GM12878 (cell line): ENCODE measurements at regions not wholly inside any gene's neighbourhood (a gene's known extent, or its start where the extent isn't known, plus 50 kb on each side); places are given as distances from the start of the nearest gene placed in this dataset.

ENCODE experiments used
- ATAC-seq: fragments of 200-7000 bp; cut with Tn5 transposase; 3 replicates; pipeline ENCODE4 v1.9.1; 2020; ENCODE audit warnings: mild to moderate bottlenecking, moderate library complexity
- BruUV-seq: library from RNA; stranded (reverse); fragments of 400-500 nt; replicated peaks from 2 replicates; lab custom pipeline; 2021; lab: Mats Ljungman, UMichigan
- CTCF ChIA-PET: fragments of 300-600 bp; sonication (Branson Sonifier 250); formaldehyde crosslinking; extraction: SDS; loops from one replicate; lab custom pipeline; 2021; ENCODE audit warnings: inconsistent platforms; lab: Yijun Ruan, JAX
- POLR2A ChIA-PET: fragments of 350-600 bp; formaldehyde crosslinking; extraction: SDS; loops from one replicate; lab custom pipeline; 2021; ENCODE audit warnings: inconsistent platforms; lab: Charles Lee
- RAD21 ChIA-PET: fragments of 300-600 bp; sonication (Branson Sonifier 250); formaldehyde crosslinking; loops from one replicate; lab custom pipeline; 2023; ENCODE audit warnings: antibody characterized with exemption; ENCODE audit not compliant: unreplicated experiment; lab: Charles Lee
- SMC1A ChIA-PET: fragments of 300-600 bp; sonication (Branson Sonifier 250); formaldehyde crosslinking; loops from one replicate; lab custom pipeline; 2023; ENCODE audit not compliant: unreplicated experiment, uncharacterized antibody; lab: Charles Lee
- DNase-seq: peaks from one replicate; pipeline ENCODE4 v3.0.0-alpha.2; 2011; ENCODE audit warnings: low read depth, low spot score
- FAIRE-seq: peaks from 3 replicates; lab custom pipeline; 2011; peaks lifted over from hg19 to GRCh38; lab: Jason Lieb, UNC
- H2AFZ ChIP-seq: 2 replicates; pipeline ENCODE4 v1.6.0; 2011; ENCODE audit warnings: low read depth, low read length, control low read depth; ENCODE audit not compliant: control insufficient read depth
- H3K27ac ChIP-seq: 2 replicates; pipeline ENCODE4 v1.5.1; 2011; ENCODE audit warnings: control low read depth; ENCODE audit not compliant: control insufficient read depth, insufficient read depth
- H3K27me3 ChIP-seq, 2 experiments: replicated peaks in 1 of 2; 2 replicates each; pipeline versions ENCODE4 v1.6.0 to v1.6.1; 2011; ENCODE audit warnings: low read length in 1 of 2; ENCODE audit not compliant: control insufficient read depth in 2 of 2, insufficient read depth in 2 of 2
- H3K36me3 ChIP-seq, 2 experiments: 2 replicates each; pipeline ENCODE4 v1.5.1; 2011; ENCODE audit warnings: low read length in 1 of 2; ENCODE audit not compliant: control insufficient read depth in 2 of 2, insufficient read depth in 2 of 2
- H3K4me1 ChIP-seq: 2 replicates; pipeline ENCODE4 v1.6.1; 2011; ENCODE audit warnings: mild to moderate bottlenecking, low read length, moderate library complexity, mixed read lengths; ENCODE audit not compliant: control insufficient read depth, insufficient read depth
- H3K4me2 ChIP-seq: 2 replicates; pipeline ENCODE4 v1.6.0; 2011; ENCODE audit warnings: control low read depth; ENCODE audit not compliant: control insufficient read depth, insufficient read depth
- H3K4me3 ChIP-seq: fragments of 200-600 bp; sonication (generic); 2 replicates; pipeline ENCODE4 v1.5.1; 2016
- H3K79me2 ChIP-seq: 2 replicates; pipeline ENCODE4 v1.6.0; 2011; ENCODE audit warnings: low read length; ENCODE audit not compliant: control insufficient read depth, insufficient read depth
- H3K9ac ChIP-seq: 2 replicates; pipeline ENCODE4 v1.8.0; 2011; ENCODE audit warnings: low read length, control low read depth, mixed read lengths; ENCODE audit not compliant: control insufficient read depth, insufficient read depth
- H3K9me3 ChIP-seq: replicated peaks from 3 replicates; pipeline ENCODE4 v1.5.1; 2011; ENCODE audit warnings: mild to moderate bottlenecking, low read length; ENCODE audit not compliant: control insufficient read depth, insufficient read depth
- H4K20me1 ChIP-seq: 2 replicates; pipeline ENCODE4 v1.6.0; 2011; ENCODE audit not compliant: control insufficient read depth, insufficient read depth
- BACH1 ChIP-seq: fragments of 450-650 bp; IDR thresholded peaks from 2 replicates; pipeline ENCODE4 v1.6.1; 2017; ENCODE audit warnings: mild to moderate bottlenecking, borderline replicate concordance
- BHLHE40 ChIP-seq, 2 experiments: fragments of 450-650 bp in 1 of 2; IDR thresholded peaks; 2 replicates each; pipeline ENCODE4 v1.6.1; 2011 to 2017; ENCODE audit warnings: low read depth in 2 of 2, borderline replicate concordance in 1 of 2, improper control_type of control experiment in 1 of 2, low read length in 1 of 2, mild to moderate bottlenecking in 1 of 2
- CBFB ChIP-seq: IDR thresholded peaks from 2 replicates; pipeline ENCODE4 v1.6.1; 2016; ENCODE audit warnings: antibody characterized with exemption, low read depth
- CBX5 ChIP-seq: sonication (generic); IDR thresholded peaks from 2 replicates; pipeline ENCODE4 v1.6.1; 2016; ENCODE audit warnings: low read depth, moderate library complexity, mild to moderate bottlenecking, inconsistent platforms
- EED ChIP-seq: sonication (generic); IDR thresholded peaks from 2 replicates; pipeline ENCODE4 v1.6.1; 2016; ENCODE audit warnings: antibody characterized with exemption, low read depth
- PAX8 ChIP-seq: fragments of 450-650 bp; IDR thresholded peaks from 2 replicates; pipeline ENCODE4 v1.6.1; 2017; ENCODE audit warnings: mild to moderate bottlenecking, moderate library complexity
- RAD51 ChIP-seq: fragments of 450-650 bp; IDR thresholded peaks from 2 replicates; pipeline ENCODE4 v1.6.1; 2016; ENCODE audit warnings: moderate library complexity, mild to moderate bottlenecking, inconsistent platforms
- RCOR1 ChIP-seq: conservative IDR thresholded peaks from 2 replicates; pipeline ENCODE4 v1.6.1; 2012; ENCODE audit warnings: low read depth, low read length, improper control_type of control experiment
- SMAD1 ChIP-seq: fragments of 450-650 bp; IDR thresholded peaks from 2 replicates; pipeline ENCODE4 v1.6.1; 2018; ENCODE audit warnings: mild to moderate bottlenecking, low read depth; ENCODE audit not compliant: partially characterized antibody
- SMC3 ChIP-seq: IDR thresholded peaks from 2 replicates; pipeline ENCODE4 v1.6.1; 2011; ENCODE audit warnings: low read length, improper control_type of control experiment, borderline replicate concordance
- ZNF384 ChIP-seq: IDR thresholded peaks from 2 replicates; pipeline ENCODE4 v1.6.1; 2012; ENCODE audit warnings: low read depth, mild to moderate bottlenecking, low read length, improper control_type of control experiment, borderline replicate concordance
- ZSCAN29 ChIP-seq: fragments of 450-650 bp; IDR thresholded peaks from 2 replicates; pipeline ENCODE4 v1.6.1; 2017; ENCODE audit warnings: mild to moderate bottlenecking, moderate library complexity
- WGBS: methylation state at CpG from one replicate; pipeline ENCODE4 v1.1.6; 2016; ENCODE audit warnings: low lambda C conversion rate; ENCODE audit not compliant: insufficient replicate concordance, insufficient coverage; ENCODE audit errors: missing lambda C conversion rate; 5-methylcytosine and 5-hydroxymethylcytosine counted together
- in situ Hi-C: fragments of 300-500 bp; cut with MboI; formaldehyde crosslinking; loops from 9 replicates; pipeline ENCODE4 v1.14.3; 2018; ENCODE audit warnings: mixed read lengths
- intact Hi-C: fragments of 100-400 bp; cut with micrococcal nuclease; formaldehyde crosslinking; loops from one replicate; pipeline ENCODE4 v1.14.2; 2022; ENCODE audit not compliant: unreplicated experiment

DNA sequence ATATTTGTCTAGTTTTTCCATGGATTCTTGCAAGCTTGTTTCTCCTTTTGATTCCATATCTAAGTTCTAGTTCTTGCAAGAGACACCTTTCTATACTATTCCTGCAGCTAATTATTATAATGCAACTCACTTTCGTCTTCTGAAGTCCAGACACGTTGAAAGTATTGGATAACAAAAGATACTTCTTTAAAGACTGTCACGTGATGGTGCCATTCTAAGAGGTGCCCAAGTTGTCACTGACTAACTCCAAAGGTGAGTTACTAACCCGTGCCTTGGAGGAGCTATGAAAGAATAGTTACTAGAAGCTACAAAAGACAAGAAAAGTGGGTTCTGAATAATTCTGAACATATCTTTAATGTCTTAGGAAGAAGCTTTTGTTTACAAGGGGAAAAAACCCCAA is 322.6 kb downstream of the HDGFL1 start:
- in situ Hi-C loops, result no loop called here
- Histone ChIP-seq H3K79me2 (no peaks in the 10 kb centered on the region), H3K4me2 (no peak overlapping the region), H3K4me3 (no peak overlapping the region), H3K27ac (no peak overlapping the region), H3K9me3 (no peaks in the 10 kb centered on the region), H3K36me3 (no peaks in the 10 kb centered on the region), H3K9ac (no peak overlapping the region), H3K4me1 (no peaks in the 10 kb centered on the region), H4K20me1 (no peaks in the 10 kb centered on the region), H2AFZ (no peak overlapping the region), H3K27me3 (no peaks in the 10 kb centered on the region)
- ChIA-PET CTCF (interaction anchor here (0.6 to 1.4 kb wide), 3 partner anchors 9 to 33 kb away, joined by 3 to 6 read pairs (median 3); no protein-coding TSS in a partner anchor), RAD21 (interaction anchor here (0.8 to 1.6 kb wide), 4 partner anchors 9 to 67 kb away, joined by 3 to 6 read pairs (median 4); no protein-coding TSS in a partner anchor), POLR2A (interaction anchor here (1.1 kb wide), 1 partner anchor 13 kb away, joined by 3 read pairs; no protein-coding TSS in a partner anchor), SMC1A (interaction anchor here (1.1 to 2.6 kb wide), 7 partner anchors 9 to 65 kb away, joined by 3 to 7 read pairs (median 3); no protein-coding TSS in a partner anchor)
- no TSS peak for BruUV-seq
- WGBS, result 3% methylated on average over 4 of the region's 4 CpGs
- FAIRE-seq, result no peak
- no peak for DNase-seq
- TF ChIP-seq ZSCAN29 (no peak), SMAD1 (no peak), SMC3 (no peak), BHLHE40 (IDR thresholded peaks at IDR 0.05; ENCODE audit: borderline replicate concordance in 1 of 2, low read depth in 2 of 2, low read length in 1 of 2) (0 out of 4 replicates have a peak, but pooled peaks of 1 of the 2 experiments have one; percentile 26), RCOR1 (no peak), EED (no peak), BACH1 (no peak), CBFB (no peak), ZNF384 (no peak), CBX5 (no peak), PAX8 (no peak), RAD51 (peak; percentile 74)
- intact Hi-C loops, result no loop called here
- ATAC-seq, result no peak
